ENCODE measurements at regions not wholly inside any gene's neighbourhood (a gene's known extent, or its start where the extent isn't known, plus 50 kb on each side); places are given as distances from the start of the nearest gene placed in this dataset.

- H3K14ac ChIP-seq (ENCODE audit: insufficient read length) = no peak overlapping the region
- ChIA-PET POLR2A (ENCODE audit: partially characterized antibody) (no interaction called here), CTCF (ENCODE audit: partially characterized antibody) (no interaction called here)
- no peaks in the 10 kb centered on the region for H3K27me3 ChIP-seq (replicated peaks in 1 of 4; ENCODE audit: control insufficient read depth in 3 of 4, extremely low read depth in 1 of 4, insufficient read depth in 3 of 4, low read length in 3 of 4)
- peaks cover 3% of the 10 kb centered on the region; the same call in 1 of the 2 replicates for H3K23me2 ChIP-seq (ENCODE audit: low read depth, low read length)
- H3K4me2 ChIP-seq (ENCODE audit: insufficient read depth in 1 of 2, low read depth in 2 of 2, low read length in 2 of 2) = no peak overlapping the region
- peaks cover 0 to 1% (median 0%) of the 10 kb centered on the region in 4 experiments; a peak in 1 of 7 replicates for H3K4me1 ChIP-seq (replicated peaks in 1 of 4; ENCODE audit: control insufficient read depth in 3 of 4, insufficient read depth in 4 of 4, low read length in 3 of 4)
- H3K4me3 ChIP-seq (ENCODE audit: extremely low read depth in 1 of 4, insufficient read depth in 2 of 4, low read depth in 3 of 4, low read length in 4 of 4) = no peak overlapping the region
- no peak overlapping the region for H3K23ac ChIP-seq (ENCODE audit: insufficient read length)
- no peaks in the 10 kb centered on the region for H3K79me1 ChIP-seq (ENCODE audit: low read depth, low read length)
- no peak overlapping the region for H3K18ac ChIP-seq (ENCODE audit: extremely low read depth, low read length)
- H3K36me3 ChIP-seq (ENCODE audit: control insufficient read depth in 2 of 4, insufficient read depth in 4 of 4, low read length in 3 of 4) = no peaks in the 10 kb centered on the region; a peak in 1 of 8 replicates
- no peak overlapping the region for H3K56ac ChIP-seq (replicated peaks; ENCODE audit: insufficient read length, low read depth, low read length)
- no peak overlapping the region for H2BK20ac ChIP-seq (ENCODE audit: low read length)
- no peak overlapping the region for H3K27ac ChIP-seq (ENCODE audit: low read depth, low read length)
- no peak overlapping the region for H3K9ac ChIP-seq (replicated peaks in 1 of 4; ENCODE audit: extremely low read depth in 1 of 4, low read depth in 3 of 4, low read length in 3 of 4)
- peaks cover 0 to 7% of the 10 kb centered on the region in 2 experiments; a peak in 1 of 4 replicates for H3K9me3 ChIP-seq (ENCODE audit: insufficient read depth in 2 of 2, low read depth in 1 of 2, low read length in 1 of 2)
- no peak overlapping the region for H2BK12ac ChIP-seq (ENCODE audit: low read depth, low read length)
- no peaks in the 10 kb centered on the region for H3K79me2 ChIP-seq (ENCODE audit: control insufficient read depth in 1 of 2, insufficient read depth in 2 of 2, low read length in 2 of 2)
- no peak overlapping the region for H2BK5ac ChIP-seq (ENCODE audit: low read depth, low read length)
- H2AFZ ChIP-seq (ENCODE audit: low read length) = no peak overlapping the region
- H4K91ac ChIP-seq (replicated peaks; ENCODE audit: insufficient read length, low read length) = no peak overlapping the region
- H3K4ac ChIP-seq (replicated peaks; ENCODE audit: insufficient read length, low read depth, low read length) = no peak overlapping the region
- H2AK5ac ChIP-seq (ENCODE audit: low read depth, low read length) = no peak overlapping the region
- H2BK120ac ChIP-seq (replicated peaks; ENCODE audit: low read depth, low read length) = no peak overlapping the region
- H4K8ac ChIP-seq (ENCODE audit: extremely low read depth, insufficient read depth, low read length) = no peak overlapping the region
- H2BK15ac ChIP-seq (ENCODE audit: low read length) = no peak overlapping the region
- no peak for FAIRE-seq
- DNase-seq (ENCODE audit: low read depth in 1 of 2, low spot score in 2 of 2) = no peak
- no peak overlapping the region for H4K5ac ChIP-seq (ENCODE audit: insufficient read length, low read depth, low read length)
- no peaks in the 10 kb centered on the region for H4K20me1 ChIP-seq (replicated peaks in 1 of 2; ENCODE audit: control insufficient read depth in 1 of 2, insufficient read depth in 2 of 2, low read length in 2 of 2)
- TF ChIP-seq SIX5 (IDR thresholded peaks at IDR 0.05; ENCODE audit: low read depth, low read length) (no peak), KDM1A (IDR thresholded peaks at IDR 0.05; ENCODE audit: borderline replicate concordance, low read length) (no peak), RNF2 (IDR thresholded peaks at IDR 0.05; ENCODE audit: borderline replicate concordance, low read depth, low read length, missing control alignments, poor library complexity, severe bottlenecking) (no peak), YY1 (IDR thresholded peaks at IDR 0.05; ENCODE audit: low read depth, low read length) (no peak), EZH2 (IDR thresholded peaks at IDR 0.05; ENCODE audit: low read depth, low read length, severe bottlenecking) (no peak), KDM4A (IDR thresholded peaks at IDR 0.05; ENCODE audit: low read depth, low read length, severe bottlenecking) (no peak), CHD2 (IDR thresholded peaks at IDR 0.05; ENCODE audit: low read length) (no peak), TEAD4 (IDR thresholded peaks at IDR 0.05; ENCODE audit: low read depth, low read length) (no peak), HDAC6 (IDR thresholded peaks at IDR 0.05; ENCODE audit: low read depth, low read length) (no peak), CBX8 (IDR thresholded peaks at IDR 0.05; ENCODE audit: borderline replicate concordance, low read depth, low read length) (no peak), POLR2A (IDR thresholded peaks at IDR 0.05; ENCODE audit: control extremely low read depth in 1 of 2, low read depth in 2 of 2, low read length in 2 of 2) (no peak), SRF (IDR thresholded peaks at IDR 0.05; ENCODE audit: low read depth, low read length) (no peak), ATF2 (IDR thresholded peaks at IDR 0.05; ENCODE audit: low read length) (no peak), HDAC2 (IDR thresholded peaks at IDR 0.05; ENCODE audit: borderline replicate concordance in 1 of 2, low read depth in 2 of 2, low read length in 2 of 2) (no peak)
Observed at GRCh38 chr20:4513720-4514119, 172.5 kb upstream of the PRNP start.

Data from H1 (cell line).